AG09319 (cell line): ENCODE measurements at regions not wholly inside any gene's neighbourhood (a gene's known extent, or its start where the extent isn't known, plus 50 kb on each side); places are given as distances from the start of the nearest gene placed in this dataset.

Experiments used
- DNase-seq: peaks from one replicate; pipeline ENCODE4 v3.0.0-alpha.2; 2010; ENCODE audit warnings: low read depth; ENCODE audit errors: extremely low read depth
- TF ChIP-seq, protein P1 (sequence below): IDR thresholded peaks from 2 replicates; pipeline ENCODE4 v1.5.1; 2011; ENCODE audit warnings: low read depth, mild to moderate bottlenecking, inconsistent platforms, low read length, moderate library complexity

DNA sequence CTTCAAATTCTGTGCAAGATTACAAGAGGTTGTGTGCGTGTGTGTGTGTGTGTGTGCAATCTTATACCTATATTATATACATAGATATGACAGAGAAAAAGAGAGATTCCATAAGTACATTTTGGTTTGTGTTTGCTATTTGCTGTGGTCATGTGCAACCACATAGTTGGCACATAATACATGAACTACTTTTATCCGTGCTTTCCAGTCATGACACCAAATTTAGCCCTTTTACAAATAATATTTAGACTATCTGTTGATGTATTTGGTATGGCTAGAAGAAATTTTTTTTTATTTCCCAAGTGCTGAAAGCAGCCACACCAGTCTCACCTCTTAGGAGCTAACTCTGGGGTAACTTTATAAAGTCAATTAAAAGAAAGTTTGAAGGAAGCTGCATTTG lies 63.5 kb upstream of the EGFR start:
- DNase-seq, result no peak
- TF ChIP-seq, protein P1, sequence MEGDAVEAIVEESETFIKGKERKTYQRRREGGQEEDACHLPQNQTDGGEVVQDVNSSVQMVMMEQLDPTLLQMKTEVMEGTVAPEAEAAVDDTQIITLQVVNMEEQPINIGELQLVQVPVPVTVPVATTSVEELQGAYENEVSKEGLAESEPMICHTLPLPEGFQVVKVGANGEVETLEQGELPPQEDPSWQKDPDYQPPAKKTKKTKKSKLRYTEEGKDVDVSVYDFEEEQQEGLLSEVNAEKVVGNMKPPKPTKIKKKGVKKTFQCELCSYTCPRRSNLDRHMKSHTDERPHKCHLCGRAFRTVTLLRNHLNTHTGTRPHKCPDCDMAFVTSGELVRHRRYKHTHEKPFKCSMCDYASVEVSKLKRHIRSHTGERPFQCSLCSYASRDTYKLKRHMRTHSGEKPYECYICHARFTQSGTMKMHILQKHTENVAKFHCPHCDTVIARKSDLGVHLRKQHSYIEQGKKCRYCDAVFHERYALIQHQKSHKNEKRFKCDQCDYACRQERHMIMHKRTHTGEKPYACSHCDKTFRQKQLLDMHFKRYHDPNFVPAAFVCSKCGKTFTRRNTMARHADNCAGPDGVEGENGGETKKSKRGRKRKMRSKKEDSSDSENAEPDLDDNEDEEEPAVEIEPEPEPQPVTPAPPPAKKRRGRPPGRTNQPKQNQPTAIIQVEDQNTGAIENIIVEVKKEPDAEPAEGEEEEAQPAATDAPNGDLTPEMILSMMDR, result no peak

DNA sequence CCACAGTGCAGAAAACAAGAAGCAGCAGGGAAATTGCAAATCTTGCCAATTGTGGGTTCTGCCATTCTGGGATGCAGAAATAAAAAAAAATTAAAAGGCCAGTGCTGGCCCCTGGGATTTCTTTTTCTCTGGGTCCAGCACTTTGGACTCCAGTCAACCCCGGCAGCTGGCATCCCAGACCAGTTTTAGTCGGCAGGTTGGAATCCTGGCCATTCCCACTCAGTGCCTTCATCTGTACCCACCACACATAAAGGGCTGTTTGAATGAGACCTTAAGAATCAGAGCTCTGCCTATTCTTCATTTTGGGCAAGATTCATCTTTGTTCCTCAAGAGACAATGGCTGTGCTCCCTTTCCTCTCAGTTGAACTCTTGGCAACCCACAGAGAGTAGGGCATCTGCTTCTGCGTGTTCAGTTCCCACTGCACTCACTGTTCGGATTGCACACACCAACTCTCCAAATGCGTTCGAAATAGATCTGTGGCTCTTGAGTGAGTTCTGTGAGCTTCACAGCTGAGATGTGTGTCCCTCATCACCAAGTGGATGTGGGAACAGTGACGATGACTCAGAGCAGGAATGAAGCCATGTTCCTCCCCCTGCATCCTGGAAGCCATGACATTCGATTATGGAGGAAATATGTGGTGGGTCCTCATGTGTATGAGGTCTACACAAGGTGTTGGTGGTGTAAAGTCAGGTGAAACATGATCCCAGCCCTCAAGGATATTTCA lies 63.0 kb upstream of the EGFR start:
- TF ChIP-seq, protein P1, result no peak
- no peak for DNase-seq

DNA sequence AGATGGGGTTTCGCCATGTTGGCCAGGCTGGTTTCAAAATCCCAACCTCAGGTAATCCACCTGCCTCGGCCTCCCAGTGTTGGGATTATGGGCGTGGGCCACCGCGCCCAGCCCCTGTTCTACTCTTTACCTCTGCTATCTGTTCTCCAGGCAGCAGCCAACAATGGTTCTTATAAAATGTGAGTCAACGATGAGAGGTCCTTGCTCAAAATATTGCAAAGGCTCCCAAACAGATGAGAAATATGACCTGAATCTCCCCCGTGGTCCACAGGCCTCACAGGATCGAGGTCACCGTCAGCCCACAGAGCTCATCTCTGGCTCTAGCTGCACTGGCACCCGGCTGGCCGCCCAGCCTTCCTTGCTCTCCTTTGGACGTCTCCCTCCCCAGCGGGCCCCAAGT lies 62.0 kb upstream of the EGFR start:
- TF ChIP-seq, protein P1, result no peak
- DNase-seq, result no peak

DNA sequence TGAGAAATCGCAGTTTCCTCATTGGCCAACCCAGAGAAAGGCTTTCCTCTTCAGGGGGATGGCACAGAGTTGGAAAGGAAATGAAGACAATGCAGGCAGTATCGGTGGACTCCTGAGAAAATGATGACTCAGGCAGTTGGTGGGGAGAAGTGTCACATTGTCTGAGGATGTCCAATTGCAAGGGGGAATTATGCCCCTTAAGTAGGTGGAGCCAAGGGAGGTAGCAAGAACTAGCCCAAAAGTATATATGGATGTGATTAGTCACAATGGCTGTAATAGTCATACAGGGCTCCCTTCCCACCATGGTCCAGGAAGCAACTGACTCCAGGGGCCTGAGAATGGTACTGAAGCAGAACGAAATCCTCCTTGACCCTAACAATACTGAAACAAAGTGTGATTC lies 58.3 kb upstream of the EGFR start:
- no peak for DNase-seq
- TF ChIP-seq, protein P1, result no peak

DNA sequence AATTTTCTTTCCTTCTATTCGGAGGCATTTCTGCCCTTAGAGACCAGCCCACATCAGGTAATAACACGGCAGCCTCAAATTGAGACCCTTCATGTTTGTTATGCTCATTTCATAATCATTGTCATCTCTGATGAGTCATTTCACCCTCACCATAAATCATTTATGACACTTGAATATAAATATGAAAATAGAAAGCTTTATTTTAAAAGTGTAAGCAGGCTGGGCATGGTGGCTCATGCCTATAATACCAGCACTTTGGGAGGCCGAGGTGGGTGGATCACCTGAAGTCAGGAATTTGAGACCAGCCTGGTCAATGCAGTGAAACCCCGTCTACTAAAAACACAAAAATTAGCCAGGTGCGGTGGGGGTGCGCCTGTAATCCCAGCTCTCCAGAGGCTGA lies 57.4 kb upstream of the EGFR start:
- TF ChIP-seq, protein P1, result no peak
- no peak for DNase-seq

DNA sequence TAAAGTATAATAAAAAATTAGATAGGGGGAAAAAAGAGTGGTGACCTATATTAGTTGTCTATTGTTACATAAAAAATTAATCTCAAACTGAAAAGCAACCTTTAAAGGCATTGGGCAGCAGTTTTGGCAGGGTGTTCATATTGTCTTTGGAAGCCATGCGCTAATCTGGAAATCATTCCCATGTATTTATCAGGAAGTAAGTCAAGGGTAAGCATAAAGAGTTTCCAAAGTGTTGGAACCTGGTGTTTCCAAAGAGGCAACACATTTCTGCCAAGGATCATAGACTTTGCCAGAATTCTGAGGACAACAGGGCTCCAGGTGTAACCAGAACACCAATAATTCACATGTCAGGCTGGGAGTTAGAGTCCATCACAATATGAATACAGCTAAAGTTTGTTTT lies 55.7 kb upstream of the EGFR start:
- TF ChIP-seq, protein P1, result no peak
- DNase-seq, result no peak

DNA sequence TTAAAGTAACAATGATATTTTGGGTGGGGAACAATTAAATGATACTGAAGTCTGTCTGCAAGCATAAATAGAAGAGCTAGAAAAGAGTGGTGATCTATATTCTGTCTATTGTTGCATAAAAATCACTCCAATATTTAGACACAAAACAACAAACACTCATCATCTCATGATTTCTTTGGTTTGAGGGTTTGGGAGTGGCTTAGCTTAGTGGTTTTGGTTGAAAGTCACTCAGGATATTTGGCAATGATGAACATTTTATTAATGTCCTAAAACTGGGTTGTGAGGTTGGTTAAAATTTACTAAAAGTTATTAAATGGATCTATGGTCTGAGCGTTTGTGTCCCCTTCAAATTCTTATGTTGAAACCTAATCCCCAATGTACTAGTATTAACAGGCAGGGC lies 54.7 kb upstream of the EGFR start:
- TF ChIP-seq, protein P1, result no peak
- no peak for DNase-seq
